ENCODE measurements at regions not wholly inside any gene's neighbourhood (a gene's known extent, or its start where the extent isn't known, plus 50 kb on each side); places are given as distances from the start of the nearest gene placed in this dataset.

- no peaks in the 10 kb centered on the region for H3K27me3 ChIP-seq
- TF ChIP-seq CTCF (IDR thresholded peaks at IDR 0.05), result no peak
- no peak for TF ChIP-seq POLR2A (IDR thresholded peaks at IDR 0.05)
- H3K36me3 ChIP-seq, result no peaks in the 10 kb centered on the region
- WGBS (ENCODE audit: insufficient coverage, low coverage, low lambda C conversion rate, missing lambda C conversion rate), result 25% methylated on average over 2 of the region's 2 CpGs
- ATAC-seq (no peak), DNase-seq (no peak)
- no peaks in the 10 kb centered on the region for H3K4me1 ChIP-seq
- H3K9me3 ChIP-seq, result no peaks in the 10 kb centered on the region
- intact Hi-C loops (cut with DNase I), result no loop called here
- H3K4me3 ChIP-seq, result no peak overlapping the region
- H3K27ac ChIP-seq, result no peak overlapping the region
Measured at GRCh38 chr18:29328932-29329331, 1152.0 kb upstream of the CDH2 start.

GRCh38 chr18:29326214-29326613 lies 1149.3 kb upstream of the CDH2 start:
- DNase-seq, result no peak
- WGBS (ENCODE audit: insufficient coverage, low coverage, low lambda C conversion rate, missing lambda C conversion rate), result 44% methylated on average over 2 of the region's 2 CpGs

GRCh38 chr18:29321561-29321960 lies 1144.6 kb upstream of the CDH2 start:
- 31% methylated on average over 1 of the region's 1 CpG for WGBS (ENCODE audit: insufficient coverage, low coverage, low lambda C conversion rate, missing lambda C conversion rate)
- DNase-seq (no peak), ATAC-seq (no peak)
- H3K27ac ChIP-seq, result no peak overlapping the region
- no peaks in the 10 kb centered on the region for H3K36me3 ChIP-seq
- no peak overlapping the region for H3K4me3 ChIP-seq
- intact Hi-C loops (cut with DNase I), result no loop called here
- H3K27me3 ChIP-seq, result no peaks in the 10 kb centered on the region
- no peaks in the 10 kb centered on the region for H3K9me3 ChIP-seq
- no peaks in the 10 kb centered on the region for H3K4me1 ChIP-seq
- TF ChIP-seq POLR2A (IDR thresholded peaks at IDR 0.05), result no peak
- TF ChIP-seq CTCF (IDR thresholded peaks at IDR 0.05), result no peak

More at GRCh38 chr18:29326214-29326613, 1149.3 kb upstream of the CDH2 start:
- Histone ChIP-seq H3K27ac (no peak overlapping the region), H3K4me3 (no peak overlapping the region), H3K36me3 (no peaks in the 10 kb centered on the region), H3K4me1 (no peaks in the 10 kb centered on the region), H3K27me3 (no peaks in the 10 kb centered on the region), H3K9me3 (no peaks in the 10 kb centered on the region)
- intact Hi-C loops (cut with DNase I), result no loop called here
- no peak for ATAC-seq
- TF ChIP-seq POLR2A (IDR thresholded peaks at IDR 0.05), result no peak
- TF ChIP-seq CTCF (IDR thresholded peaks at IDR 0.05), result no peak

GRCh38 chr18:29313312-29313711 lies 1136.4 kb upstream of the CDH2 start:
- Histone ChIP-seq H3K27me3 (no peaks in the 10 kb centered on the region), H3K27ac (no peak overlapping the region), H3K4me3 (no peak overlapping the region), H3K36me3 (no peaks in the 10 kb centered on the region), H3K4me1 (no peaks in the 10 kb centered on the region), H3K9me3 (no peaks in the 10 kb centered on the region)
- DNase-seq, result no peak
- WGBS (ENCODE audit: insufficient coverage, low coverage, low lambda C conversion rate, missing lambda C conversion rate), result 60% methylated on average over 1 of the region's 1 CpG
- TF ChIP-seq POLR2A (IDR thresholded peaks at IDR 0.05), result no peak
- no peak for TF ChIP-seq CTCF (IDR thresholded peaks at IDR 0.05)
- no peak for ATAC-seq
- intact Hi-C loops (cut with DNase I), result no loop called here

- no peak for TF ChIP-seq CTCF (IDR thresholded peaks at IDR 0.05)
- no peak for TF ChIP-seq POLR2A (IDR thresholded peaks at IDR 0.05)
- H3K4me1 ChIP-seq, result no peaks in the 10 kb centered on the region
- 51% methylated on average over 2 of the region's 2 CpGs for WGBS (ENCODE audit: insufficient coverage, low coverage, low lambda C conversion rate, missing lambda C conversion rate)
- ATAC-seq (no peak), DNase-seq (no peak)
- no peak overlapping the region for H3K4me3 ChIP-seq
- no peaks in the 10 kb centered on the region for H3K27me3 ChIP-seq
- no peaks in the 10 kb centered on the region for H3K9me3 ChIP-seq
- H3K27ac ChIP-seq, result no peak overlapping the region
- H3K36me3 ChIP-seq, result no peaks in the 10 kb centered on the region
- intact Hi-C loops (cut with DNase I), result no loop called here
Measured at GRCh38 chr18:29311580-29311979, 1134.7 kb upstream of the CDH2 start.
